ENCODE measurements at regions not wholly inside any gene's neighbourhood (a gene's known extent, or its start where the extent isn't known, plus 50 kb on each side); places are given as distances from the start of the nearest gene placed in this dataset.

GRCh38 chr17:77660524-77660923 lies 298.0 kb upstream of the TNRC6C start:
- TF ChIP-seq EZH2phosphoT487 (IDR thresholded peaks at IDR 0.05; ENCODE audit: borderline replicate concordance, low read length) (no peak), EZH2 (IDR thresholded peaks at IDR 0.05; ENCODE audit: low read length, unreplicated experiment) (no peak), CTCF (conservative IDR thresholded peaks at IDR 0.05; ENCODE audit: low read depth, low read length) (no peak)
- Histone ChIP-seq H3K9me3 (ENCODE audit: low read length) (no peaks in the 10 kb centered on the region), H3K4me1 (ENCODE audit: insufficient read depth, low read length) (no peaks in the 10 kb centered on the region), H3K36me3 (ENCODE audit: low read depth, low read length) (no peaks in the 10 kb centered on the region), H3K4me3 (ENCODE audit: low read length) (no peak overlapping the region), H3K9ac (ENCODE audit: low read length) (no peak overlapping the region), H3K79me2 (ENCODE audit: low read length) (no peaks in the 10 kb centered on the region), H3K9me2 (replicated peaks; ENCODE audit: low read length) (no peaks in the 10 kb centered on the region), H3K27ac (ENCODE audit: low read length) (no peak overlapping the region), H2AFZ (ENCODE audit: low read length) (no peak overlapping the region), H4K20me1 (ENCODE audit: low read length) (no peaks in the 10 kb centered on the region), H3K4me2 (ENCODE audit: low read length) (no peak overlapping the region), H3F3A (ENCODE audit: low read length, unreplicated experiment) (no peaks in the 10 kb centered on the region), H3K27me3 (ENCODE audit: low read length) (peaks cover 70% of the 10 kb centered on the region)
- BruUV-seq (replicated peaks): no TSS peak
- DNase-seq (no peak), ATAC-seq (no peak)
- ChIA-PET POLR2A (ENCODE audit: unreplicated experiment) (no interaction called here), CTCF (no interaction called here)
- intact Hi-C loops (cut with micrococcal nuclease): no loop called here

DNA sequence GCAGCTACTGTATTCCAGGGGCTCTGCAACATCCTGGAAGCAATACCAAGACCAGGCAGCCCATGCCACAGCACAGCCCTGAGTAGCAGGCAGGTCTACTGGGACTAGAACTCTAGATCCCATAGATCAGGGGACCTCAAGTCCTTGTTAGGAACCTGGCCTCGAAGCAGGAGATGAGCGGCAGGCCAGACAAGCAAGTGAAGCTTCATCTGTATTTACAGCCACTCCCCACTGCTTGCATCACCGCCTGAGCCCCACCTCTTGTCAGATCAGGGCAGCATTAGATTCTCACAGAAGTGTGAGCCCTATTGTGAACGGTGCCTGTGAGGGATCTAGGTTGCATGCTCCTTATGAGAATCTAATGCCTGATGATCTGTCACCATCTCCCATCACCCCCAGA lies 295.7 kb upstream of the TNRC6C start:
- no peak for DNase-seq
- Histone ChIP-seq H3K9ac (ENCODE audit: low read length) (no peak overlapping the region), H3K36me3 (ENCODE audit: low read depth, low read length) (no peaks in the 10 kb centered on the region), H3K79me2 (ENCODE audit: low read length) (no peaks in the 10 kb centered on the region), H3K4me1 (ENCODE audit: insufficient read depth, low read length) (no peaks in the 10 kb centered on the region), H3K9me2 (replicated peaks; ENCODE audit: low read length) (no peaks in the 10 kb centered on the region), H3K4me3 (ENCODE audit: low read length) (no peak overlapping the region), H3K27me3 (ENCODE audit: low read length) (peaks cover 55% of the 10 kb centered on the region), H3K4me2 (ENCODE audit: low read length) (no peak overlapping the region), H3K27ac (ENCODE audit: low read length) (no peak overlapping the region), H4K20me1 (ENCODE audit: low read length) (no peaks in the 10 kb centered on the region), H3F3A (ENCODE audit: low read length, unreplicated experiment) (no peaks in the 10 kb centered on the region), H3K9me3 (ENCODE audit: low read length) (0 out of 2 replicates have a peak, but pooled peaks cover 4% of the 10 kb centered on the region), H2AFZ (ENCODE audit: low read length) (no peak overlapping the region)
- no peak for ATAC-seq
- no TSS peak for BruUV-seq (replicated peaks)
- intact Hi-C loops (cut with micrococcal nuclease): no loop called here
- ChIA-PET CTCF (no interaction called here), POLR2A (ENCODE audit: unreplicated experiment) (no interaction called here)
- TF ChIP-seq EZH2phosphoT487 (IDR thresholded peaks at IDR 0.05; ENCODE audit: borderline replicate concordance, low read length) (no peak), EZH2 (IDR thresholded peaks at IDR 0.05; ENCODE audit: low read length, unreplicated experiment) (no peak), CTCF (conservative IDR thresholded peaks at IDR 0.05; ENCODE audit: low read depth, low read length) (no peak)

DNA sequence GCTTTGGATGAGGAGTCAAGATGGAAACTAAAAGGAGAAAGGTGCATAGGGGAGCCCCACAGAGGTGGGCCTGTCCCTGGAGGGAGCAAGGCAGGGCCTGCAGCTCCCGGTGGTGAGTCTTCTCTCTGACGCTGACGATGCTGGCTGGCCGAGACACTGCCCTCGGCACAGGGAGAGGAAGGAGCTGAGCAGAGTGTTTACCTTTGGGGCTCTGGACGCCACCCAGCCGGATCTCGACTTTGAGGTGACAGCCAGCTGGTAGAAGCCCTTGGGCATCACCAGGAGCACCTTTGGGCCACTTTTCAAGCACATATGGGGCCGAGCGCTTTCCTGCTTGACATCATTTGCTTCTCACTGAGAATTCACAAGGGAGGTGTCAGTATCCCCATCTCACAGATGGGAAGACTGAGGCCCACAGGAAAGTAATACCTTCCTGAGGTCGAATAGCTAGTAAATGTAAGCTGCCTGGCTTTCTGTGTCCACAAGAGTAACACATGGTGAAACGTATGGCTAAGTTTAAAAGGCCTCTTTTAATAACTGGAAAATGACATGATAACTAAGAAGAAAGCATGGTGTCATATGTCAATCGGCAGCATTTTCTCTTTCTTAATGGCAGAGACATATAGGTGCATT lies 294.3 kb upstream of the TNRC6C start:
- no peak overlapping the region for H2AFZ ChIP-seq (ENCODE audit: low read length)
- no peak for ATAC-seq
- no peaks in the 10 kb centered on the region for H3K36me3 ChIP-seq (ENCODE audit: low read depth, low read length)
- H3F3A ChIP-seq (ENCODE audit: low read length, unreplicated experiment): no peaks in the 10 kb centered on the region
- intact Hi-C loops (cut with micrococcal nuclease): no loop called here
- ChIA-PET POLR2A (ENCODE audit: unreplicated experiment) (no interaction called here), CTCF (interaction anchor here (0.6 kb wide), 1 partner anchor 348 kb away, joined by 4 read pairs; no protein-coding TSS in a partner anchor)
- BruUV-seq (replicated peaks): no TSS peak
- no peaks in the 10 kb centered on the region for H3K9me2 ChIP-seq (replicated peaks; ENCODE audit: low read length)
- no peak for DNase-seq
- TF ChIP-seq EZH2 (IDR thresholded peaks at IDR 0.05; ENCODE audit: low read length, unreplicated experiment) (no peak), CTCF (conservative IDR thresholded peaks at IDR 0.05; ENCODE audit: low read depth, low read length) (no peak), EZH2phosphoT487 (IDR thresholded peaks at IDR 0.05; ENCODE audit: borderline replicate concordance, low read length) (no peak)
- no peaks in the 10 kb centered on the region for H4K20me1 ChIP-seq (ENCODE audit: low read length)
- no peak overlapping the region for H3K4me3 ChIP-seq (ENCODE audit: low read length)
- no peaks in the 10 kb centered on the region for H3K79me2 ChIP-seq (ENCODE audit: low read length)
- H3K4me2 ChIP-seq (ENCODE audit: low read length): no peak overlapping the region
- H3K4me1 ChIP-seq (ENCODE audit: insufficient read depth, low read length): no peaks in the 10 kb centered on the region
- H3K27me3 ChIP-seq (ENCODE audit: low read length): peaks cover 45% of the 10 kb centered on the region
- H3K9me3 ChIP-seq (ENCODE audit: low read length): peaks cover 16% of the 10 kb centered on the region
- H3K9ac ChIP-seq (ENCODE audit: low read length): no peak overlapping the region
- H3K27ac ChIP-seq (ENCODE audit: low read length): no peak overlapping the region

All from PC-3 (cell line).